Heart right ventricle (tissue), 16 donors: ENCODE measurements at regions not wholly inside any gene's neighbourhood (a gene's known extent, or its start where the extent isn't known, plus 50 kb on each side); places are given as distances from the start of the nearest gene placed in this dataset.

Source experiments
- ATAC-seq, 8 donors: fragments of 200-7000 bp; cut with Tn5 transposase; one replicate each; pipeline ENCODE4 v1.9.1; 2020; ENCODE audit warnings: mild to moderate bottlenecking in 8 of 8, moderate library complexity in 8 of 8, moderate number of reproducible peaks in 1 of 8
- DNase-seq, 2 donors: peaks; one replicate each; pipeline ENCODE4 v3.0.0-alpha.2; 2020
- H3K27ac ChIP-seq, 10 donors: fragments of 200-600 bp; sonication (generic) in 2 of 10; one replicate each; pipeline versions ENCODE4 v1.5.0 to v1.8.0; 2020 to 2022; ENCODE audit warnings: mild to moderate bottlenecking in 3 of 10
- H3K27me3 ChIP-seq, 7 donors: fragments of 200-600 bp; one replicate each; pipeline ENCODE4 v1.8.0; 2021 to 2022; ENCODE audit warnings: mild to moderate bottlenecking in 2 of 7
- H3K36me3 ChIP-seq, 9 donors: fragments of 200-600 bp; sonication (generic) in 1 of 9; one replicate each; pipeline versions ENCODE4 v1.5.0 to v1.8.0; 2020 to 2022; ENCODE audit warnings: mild to moderate bottlenecking in 2 of 9
- H3K4me1 ChIP-seq, 9 donors: fragments of 200-600 bp; sonication (generic) in 1 of 9; one replicate each; pipeline versions ENCODE4 v1.5.0 to v1.8.0; 2020 to 2022; ENCODE audit warnings: mild to moderate bottlenecking in 4 of 9
- H3K4me3 ChIP-seq, 10 donors: fragments of 200-600 bp; sonication (generic) in 2 of 10; one replicate each; pipeline versions ENCODE4 v1.5.0 to v1.8.0; 2020 to 2022; ENCODE audit warnings: mild to moderate bottlenecking in 7 of 10, moderate library complexity in 2 of 10
- H3K9me3 ChIP-seq, 11 donors: fragments of 200-600 bp in 10 of 11; sonication (generic) in 2 of 11; one replicate each; pipeline versions ENCODE4 v1.5.0 to v1.8.0; 2013 to 2022; ENCODE audit warnings: mild to moderate bottlenecking in 2 of 11, control low read depth in 1 of 11, moderate library complexity in 1 of 11
- WGBS, 2 donors: extraction: QIAGEN DNeasy Blood & Tissue Kit; methylation state at CpG; one replicate each; pipeline ENCODE4 v1.1.7; 2013; ENCODE audit warnings: inconsistent platforms in 1 of 2; 5-methylcytosine and 5-hydroxymethylcytosine counted together
- intact Hi-C, 10 donors: fragments of 100-400 bp; cut with DNase I; formaldehyde crosslinking; loops; one replicate each; pipeline versions ENCODE4 v1.11.1 to v1.14.2; 2022
- TF ChIP-seq, protein P1 (sequence below), 9 donors: fragments of 200-600 bp; sonication (generic) in 2 of 9; IDR thresholded peaks; one replicate each; pipeline versions ENCODE4 v1.5.0 to v1.8.0; 2021 to 2022; ENCODE audit warnings: antibody characterized with exemption in 9 of 9, mild to moderate bottlenecking in 5 of 9, moderate library complexity in 1 of 9
- donor health status: Arrhythmogenic right ventricular cardiomyopathy.
- donor health status: ischemic (EF 13 %, LVEDD 7.1; RV severe dilation, severe dysfunction).
- donor health status: healthy with polysubstance abuse.
- donor health status: DM: no; HTN: yes; CAD: no.
- donor health status: DM: no; HTN: no; CAD: no.
- donor health status: ischemic (EF 25% LVEDD 6.9; RV normal size, moderate dysfunction).
- donor health status: ischemic (EF 25% LVEDD 5.7; RV mildly dilated, moderate dysfunction).
- donor health status: healthy.
- donor health status: DM: yes; HTN: yes; CAD: no.
- donor health status: Ischemic cardiomyopathy.
- donor health status: ischemic (EF 35%, LVEDD 5.7; RV mildly dilated, moderate dysfunction).
- donor health status: nonischemic (EF 11% LVEDD 7.7; RV severe dilation, severe dysfunction).
- donor health status: DM: yes; HTN: yes; CAD: no.
- donor health status: PGD.
- donor health status: ischemic (EF 29% LVEDD 5.4; RV normal size, mild dysfunction).
- donor health status: nonischemic (EF 23%, LVEDD 6.1; RV moderate dilation, normal function).

DNA sequence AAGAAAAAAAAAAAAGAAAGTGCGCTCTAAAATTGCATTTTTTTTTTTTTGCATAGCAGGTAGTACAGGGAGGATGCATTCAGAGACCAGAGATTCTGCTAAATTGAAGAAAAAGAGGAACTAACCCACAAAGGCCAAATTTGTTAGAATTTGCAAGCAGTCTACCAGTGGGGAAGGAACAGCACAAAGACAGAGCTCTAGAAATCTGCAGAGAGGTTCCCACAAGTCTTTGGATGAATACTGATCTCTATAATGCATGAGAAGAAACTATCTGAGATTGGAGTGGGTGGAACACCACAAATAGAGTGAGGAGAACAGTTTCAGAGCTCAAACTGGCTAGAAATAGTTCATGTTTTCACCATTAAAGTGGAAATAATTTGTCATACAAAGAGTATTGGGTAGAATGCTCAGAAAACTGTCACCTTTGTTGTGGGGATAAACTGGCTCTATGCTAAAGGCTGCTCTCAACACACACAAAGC, 79.6 kb upstream of the AHI1 start:
- Histone ChIP-seq H3K4me1 (no peaks in the 10 kb centered on the region), H3K4me3 (no peak overlapping the region), H3K36me3 (no peaks in the 10 kb centered on the region), H3K9me3 (peaks cover 0 to 8% (median 0%) of the 10 kb centered on the region in 11 donors), H3K27me3 (no peaks in the 10 kb centered on the region), H3K27ac (no peak overlapping the region)
- TF ChIP-seq, protein P1, sequence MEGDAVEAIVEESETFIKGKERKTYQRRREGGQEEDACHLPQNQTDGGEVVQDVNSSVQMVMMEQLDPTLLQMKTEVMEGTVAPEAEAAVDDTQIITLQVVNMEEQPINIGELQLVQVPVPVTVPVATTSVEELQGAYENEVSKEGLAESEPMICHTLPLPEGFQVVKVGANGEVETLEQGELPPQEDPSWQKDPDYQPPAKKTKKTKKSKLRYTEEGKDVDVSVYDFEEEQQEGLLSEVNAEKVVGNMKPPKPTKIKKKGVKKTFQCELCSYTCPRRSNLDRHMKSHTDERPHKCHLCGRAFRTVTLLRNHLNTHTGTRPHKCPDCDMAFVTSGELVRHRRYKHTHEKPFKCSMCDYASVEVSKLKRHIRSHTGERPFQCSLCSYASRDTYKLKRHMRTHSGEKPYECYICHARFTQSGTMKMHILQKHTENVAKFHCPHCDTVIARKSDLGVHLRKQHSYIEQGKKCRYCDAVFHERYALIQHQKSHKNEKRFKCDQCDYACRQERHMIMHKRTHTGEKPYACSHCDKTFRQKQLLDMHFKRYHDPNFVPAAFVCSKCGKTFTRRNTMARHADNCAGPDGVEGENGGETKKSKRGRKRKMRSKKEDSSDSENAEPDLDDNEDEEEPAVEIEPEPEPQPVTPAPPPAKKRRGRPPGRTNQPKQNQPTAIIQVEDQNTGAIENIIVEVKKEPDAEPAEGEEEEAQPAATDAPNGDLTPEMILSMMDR (IDR thresholded peaks at IDR 0.05): no peak
- DNase-seq (no peak), ATAC-seq (no peak)
- 97 to 100% methylated on average over 1 of the region's 1 CpG for WGBS, 2 donors
- intact Hi-C loops: no loop called here

DNA sequence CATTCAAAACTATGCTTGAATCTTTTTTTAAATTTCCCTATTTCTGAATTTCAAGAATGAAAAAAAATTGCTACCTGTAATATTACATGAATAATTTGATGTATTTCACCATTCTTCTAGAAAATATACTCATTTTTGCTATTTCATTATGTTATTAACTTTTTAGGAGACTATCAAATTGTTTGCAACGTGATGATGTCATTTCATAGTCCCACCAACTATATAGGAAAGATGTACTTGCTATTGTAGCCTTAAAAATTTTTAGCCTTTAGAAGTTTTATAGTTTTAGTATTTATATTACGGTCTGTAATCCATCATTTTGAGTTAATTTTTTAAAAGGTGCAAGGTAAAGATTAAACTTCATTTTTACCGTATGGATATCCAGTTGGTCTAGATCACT, 81.4 kb upstream of the AHI1 start:
- Histone ChIP-seq H3K4me1 (no peaks in the 10 kb centered on the region), H3K36me3 (no peaks in the 10 kb centered on the region), H3K9me3 (peaks cover 0 to under 1% (median 0%) of the 10 kb centered on the region in 11 donors), H3K4me3 (no peak overlapping the region), H3K27ac (no peak overlapping the region), H3K27me3 (no peaks in the 10 kb centered on the region)
- ATAC-seq (no peak), DNase-seq (no peak)
- 91 to 94% methylated on average over 3 of the region's 3 CpGs for WGBS, 2 donors
- TF ChIP-seq, protein P1 (IDR thresholded peaks at IDR 0.05): no peak
- intact Hi-C loops: no loop called here

DNA sequence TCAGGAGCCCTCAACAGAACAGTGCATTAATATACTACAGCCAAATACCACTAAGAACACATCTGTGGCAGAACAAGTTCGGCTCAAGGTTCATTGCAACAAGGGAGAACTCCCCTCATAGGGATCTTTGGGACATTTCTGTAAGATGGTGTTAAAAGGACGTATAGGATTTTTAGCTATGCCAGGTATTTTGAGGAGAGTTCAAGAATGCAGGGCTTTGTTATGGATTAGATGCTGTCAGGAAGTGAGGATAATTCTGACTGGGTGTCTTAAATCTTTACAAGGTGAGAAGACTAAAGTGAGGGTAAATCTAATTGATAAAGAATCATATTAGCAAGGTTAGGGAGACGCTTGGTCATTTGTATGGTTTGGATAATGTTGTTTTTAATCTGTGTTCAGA, 83.7 kb upstream of the AHI1 start:
- no peaks in the 10 kb centered on the region for H3K36me3 ChIP-seq
- no peak for ATAC-seq
- no peaks in the 10 kb centered on the region for H3K9me3 ChIP-seq
- no peak for DNase-seq
- H3K4me3 ChIP-seq: no peak overlapping the region
- WGBS, 2 donors: 93 to 94% methylated on average over 3 of the region's 3 CpGs
- TF ChIP-seq, protein P1 (IDR thresholded peaks at IDR 0.05): no peak
- H3K27me3 ChIP-seq: no peaks in the 10 kb centered on the region
- intact Hi-C loops: no loop called here
- H3K27ac ChIP-seq: no peak overlapping the region
- H3K4me1 ChIP-seq: no peaks in the 10 kb centered on the region

DNA sequence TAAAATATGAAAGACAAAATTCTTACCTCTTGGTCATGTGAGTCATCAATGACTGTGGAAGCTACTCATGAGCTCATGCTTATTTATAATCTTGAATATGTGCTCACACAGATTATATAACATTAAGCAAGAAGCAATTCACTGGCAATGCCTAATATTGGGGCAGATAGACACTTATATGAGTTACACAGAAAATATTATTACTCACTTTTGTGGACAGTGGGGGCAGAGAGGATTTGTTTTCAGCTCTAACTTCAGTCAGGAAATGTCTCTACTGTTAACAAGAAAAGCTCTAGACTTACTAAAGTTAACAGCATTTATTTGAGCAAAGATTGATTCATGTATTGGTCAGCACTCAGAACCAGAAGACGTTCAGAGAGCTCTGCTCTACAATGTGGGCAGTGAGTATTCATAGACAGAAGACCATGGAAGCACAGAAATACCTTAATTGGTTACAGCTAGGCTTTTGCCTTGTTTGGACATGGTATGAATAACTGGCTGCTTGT, 85.8 kb upstream of the AHI1 start:
- TF ChIP-seq, protein P1 (IDR thresholded peaks at IDR 0.05): no peak
- Histone ChIP-seq H3K27me3 (no peaks in the 10 kb centered on the region), H3K4me1 (no peaks in the 10 kb centered on the region), H3K27ac (no peak overlapping the region), H3K36me3 (no peaks in the 10 kb centered on the region), H3K9me3 (no peaks in the 10 kb centered on the region), H3K4me3 (no peak overlapping the region)
- intact Hi-C loops: no loop called here
- ATAC-seq (no peak), DNase-seq (no peak)
- WGBS, 2 donors: 55 to 67% methylated on average over 1 of the region's 1 CpG
